Natural killer cell treated with Interleukin-12 subunit alpha and Interleukin-12 subunit beta and Interleukin-15 and Interleukin-18, amount 100 ng/mL, for 72 hours (primary cell): ENCODE measurements at regions not wholly inside any gene's neighbourhood (a gene's known extent, or its start where the extent isn't known, plus 50 kb on each side); places are given as distances from the start of the nearest gene placed in this dataset.

Source experiments
- ATAC-seq, 2 donors: fragments of 150-1000 bp; cut with Tn5 transposase in 1 of 2; sonication (Bioruptor Pico), chemical (Tn5 transposase) in 1 of 2; 2 replicates each; pipeline ENCODE4 v1.10.0; 2021
- DNase-seq: peaks from one replicate; pipeline ENCODE4 v3.0.0; 2022; ENCODE audit warnings: low spot score
- H3K27ac Mint-ChIP-seq, 2 donors: 1 replicate in 1 of 2; 2 replicates in 1 of 2; pipeline ENCODE4 v1.8.0; 2022; ENCODE audit warnings: mixed read lengths in 2 of 2, mild to moderate bottlenecking in 1 of 2, moderate library complexity in 1 of 2
- H3K27me3 Mint-ChIP-seq, 2 donors: 1 replicate in 1 of 2; 2 replicates in 1 of 2; pipeline ENCODE4 v1.8.0; 2022; ENCODE audit warnings: mixed read lengths in 2 of 2
- H3K36me3 Mint-ChIP-seq: one replicate; pipeline ENCODE4 v1.8.0; 2022; ENCODE audit warnings: mixed read lengths
- H3K4me1 Mint-ChIP-seq, 2 donors: 1 replicate in 1 of 2; 2 replicates in 1 of 2; pipeline ENCODE4 v1.8.0; 2022; ENCODE audit warnings: low read depth in 2 of 2, mixed read lengths in 2 of 2, mild to moderate bottlenecking in 1 of 2
- H3K4me3 Mint-ChIP-seq: one replicate; pipeline ENCODE4 v1.8.0; 2022; ENCODE audit warnings: mixed read lengths
- H3K9me3 Mint-ChIP-seq: 2 replicates; pipeline ENCODE4 v1.8.0; 2022; ENCODE audit warnings: mixed read lengths

GRCh38 chr20:11320033-11320432, 597.7 kb upstream of the BTBD3 start:
- ATAC-seq (no peak), DNase-seq (no peak)
- no peak overlapping the region for H3K4me3 Mint-ChIP-seq
- no peak overlapping the region for H3K27ac Mint-ChIP-seq
- H3K27me3 Mint-ChIP-seq: no peaks in the 10 kb centered on the region
- H3K9me3 Mint-ChIP-seq: peaks cover 13% of the 10 kb centered on the region
- H3K36me3 Mint-ChIP-seq: peaks cover 7% of the 10 kb centered on the region
- no peaks in the 10 kb centered on the region for H3K4me1 Mint-ChIP-seq

DNA sequence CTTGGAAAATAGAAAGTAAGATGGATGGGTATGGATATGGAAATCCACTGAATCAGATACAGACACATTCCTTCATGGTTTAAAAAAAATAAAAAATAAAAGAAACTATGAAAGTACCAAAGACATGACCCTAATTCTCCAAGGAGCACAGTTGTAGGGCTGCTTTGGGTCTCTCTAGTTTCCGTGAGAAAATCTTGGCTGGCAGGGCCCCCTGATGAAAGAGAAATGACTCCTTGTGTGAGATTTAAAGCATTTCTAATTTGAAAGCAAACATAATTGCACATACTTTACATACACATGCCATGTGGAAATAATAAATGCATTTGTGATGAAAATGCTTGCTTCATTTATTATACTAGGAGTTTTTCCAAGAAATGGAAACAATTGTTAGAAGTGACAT, 593.9 kb upstream of the BTBD3 start:
- Mint-ChIP-seq H3K4me3 (no peak overlapping the region), H3K27ac (no peak overlapping the region), H3K4me1 (no peaks in the 10 kb centered on the region), H3K27me3 (no peaks in the 10 kb centered on the region), H3K36me3 (peaks cover 7% of the 10 kb centered on the region), H3K9me3 (peaks cover 15% of the 10 kb centered on the region)
- DNase-seq (no peak), ATAC-seq (no peak)

DNA sequence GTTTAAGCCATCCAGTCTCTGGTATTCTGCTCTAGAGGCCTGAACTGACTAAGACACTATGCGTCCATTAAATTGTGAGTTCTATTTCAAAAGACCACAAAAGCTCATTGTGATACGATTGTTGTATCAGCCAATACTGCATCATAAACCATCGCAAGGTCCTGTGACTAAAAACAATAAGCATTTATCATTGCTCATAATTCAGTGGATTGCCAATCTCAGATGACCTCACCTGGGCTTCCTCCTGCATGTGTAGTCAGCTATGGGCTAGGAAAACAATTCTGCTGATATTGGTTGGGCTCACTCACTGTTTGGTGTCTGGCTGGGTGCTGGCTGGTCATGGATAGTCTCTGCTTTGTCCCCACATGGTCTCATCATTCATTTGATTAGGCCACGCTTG, 592.7 kb upstream of the BTBD3 start:
- no peak overlapping the region for H3K27ac Mint-ChIP-seq
- no peaks in the 10 kb centered on the region for H3K4me1 Mint-ChIP-seq
- ATAC-seq (no peak), DNase-seq (no peak)
- H3K27me3 Mint-ChIP-seq: no peaks in the 10 kb centered on the region
- H3K36me3 Mint-ChIP-seq: peaks cover 7% of the 10 kb centered on the region
- H3K9me3 Mint-ChIP-seq: peaks cover 16% of the 10 kb centered on the region
- no peak overlapping the region for H3K4me3 Mint-ChIP-seq

- H3K9me3 Mint-ChIP-seq: peaks cover 11% of the 10 kb centered on the region
These were observed 588.9 kb upstream of the BTBD3 start for GRCh38 chr20:11328839-11329238.

DNA sequence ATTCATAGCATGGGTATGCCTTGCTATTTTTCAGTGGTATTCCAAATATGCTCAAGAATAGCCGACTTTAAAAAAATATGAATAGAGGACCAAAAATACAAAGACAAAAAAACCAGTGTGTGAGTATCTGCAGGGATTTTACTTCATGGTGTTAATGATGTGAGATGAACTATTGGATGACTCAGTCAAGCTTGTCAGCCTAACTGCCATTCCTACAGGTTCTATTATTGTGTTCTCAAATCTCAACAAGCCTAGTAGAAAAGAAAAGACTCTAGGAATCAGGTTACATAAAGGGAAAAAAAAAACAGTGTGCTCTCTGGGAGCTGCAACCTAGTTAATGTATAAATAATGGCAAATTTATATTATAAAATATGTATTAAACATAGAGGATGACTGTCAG, 588.4 kb upstream of the BTBD3 start:
- Mint-ChIP-seq H3K27me3 (no peaks in the 10 kb centered on the region), H3K4me1 (no peaks in the 10 kb centered on the region)

More at GRCh38 chr20:11328839-11329238, 588.9 kb upstream of the BTBD3 start:
- H3K36me3 Mint-ChIP-seq: no peaks in the 10 kb centered on the region
- DNase-seq (no peak), ATAC-seq (no peak)
- H3K27ac Mint-ChIP-seq: no peak overlapping the region
- H3K27me3 Mint-ChIP-seq: no peaks in the 10 kb centered on the region
- no peak overlapping the region for H3K4me3 Mint-ChIP-seq
- H3K4me1 Mint-ChIP-seq: no peaks in the 10 kb centered on the region

DNA sequence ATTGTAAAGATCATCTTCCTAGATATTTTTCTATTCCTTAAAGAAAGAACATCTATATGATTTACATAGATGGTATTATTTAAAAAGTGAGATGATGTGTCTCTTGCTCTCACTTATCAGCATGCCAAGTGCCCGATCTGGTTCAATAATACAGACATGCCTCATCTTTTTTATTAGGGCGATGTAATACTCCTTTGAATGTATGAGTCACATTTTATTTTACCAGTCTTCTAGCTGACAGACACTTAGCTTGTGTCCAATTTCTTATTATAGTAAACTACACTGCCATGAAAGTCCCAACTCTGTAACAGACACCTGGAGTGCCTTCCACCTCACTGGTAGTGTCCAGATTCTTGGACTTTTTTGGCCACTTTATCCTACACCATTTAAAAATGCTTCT, 586.6 kb upstream of the BTBD3 start:
- Mint-ChIP-seq H3K9me3 (peaks cover 7% of the 10 kb centered on the region), H3K4me1 (no peaks in the 10 kb centered on the region), H3K27me3 (no peaks in the 10 kb centered on the region), H3K4me3 (no peak overlapping the region), H3K27ac (no peak overlapping the region), H3K36me3 (no peaks in the 10 kb centered on the region)
- DNase-seq: no peak
- no peak for ATAC-seq

More for the DNA sequence above, 588.4 kb upstream of the BTBD3 start:
- H3K4me3 Mint-ChIP-seq: no peak overlapping the region
- H3K27ac Mint-ChIP-seq: no peak overlapping the region
- ATAC-seq (no peak), DNase-seq (no peak)
- peaks cover 11% of the 10 kb centered on the region for H3K9me3 Mint-ChIP-seq
- H3K36me3 Mint-ChIP-seq: no peaks in the 10 kb centered on the region

DNA sequence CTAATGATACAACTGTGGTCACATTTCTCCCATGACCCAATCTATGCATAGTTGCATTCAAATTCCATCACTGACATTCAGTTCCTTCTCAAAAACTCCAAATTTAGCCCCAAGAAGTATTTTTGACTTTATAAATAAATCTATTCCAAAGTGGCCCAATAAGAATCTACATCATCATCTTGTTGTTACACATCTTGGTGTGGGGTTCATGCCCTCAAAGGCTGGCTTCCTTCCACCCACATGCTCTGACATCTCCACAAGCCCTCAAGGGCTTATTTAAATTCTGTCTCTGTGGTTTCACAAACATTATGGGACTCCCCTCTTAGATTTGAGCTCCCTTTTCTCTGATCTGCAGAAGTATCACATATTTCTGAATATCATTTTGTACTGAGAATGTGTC, 585.3 kb upstream of the BTBD3 start:
- H3K27me3 Mint-ChIP-seq: no peaks in the 10 kb centered on the region
- H3K4me1 Mint-ChIP-seq: no peaks in the 10 kb centered on the region
- no peak overlapping the region for H3K27ac Mint-ChIP-seq
- ATAC-seq (no peak), DNase-seq (no peak)
- H3K36me3 Mint-ChIP-seq: no peaks in the 10 kb centered on the region
- H3K4me3 Mint-ChIP-seq: no peak overlapping the region
- H3K9me3 Mint-ChIP-seq: peaks cover 7% of the 10 kb centered on the region

DNA sequence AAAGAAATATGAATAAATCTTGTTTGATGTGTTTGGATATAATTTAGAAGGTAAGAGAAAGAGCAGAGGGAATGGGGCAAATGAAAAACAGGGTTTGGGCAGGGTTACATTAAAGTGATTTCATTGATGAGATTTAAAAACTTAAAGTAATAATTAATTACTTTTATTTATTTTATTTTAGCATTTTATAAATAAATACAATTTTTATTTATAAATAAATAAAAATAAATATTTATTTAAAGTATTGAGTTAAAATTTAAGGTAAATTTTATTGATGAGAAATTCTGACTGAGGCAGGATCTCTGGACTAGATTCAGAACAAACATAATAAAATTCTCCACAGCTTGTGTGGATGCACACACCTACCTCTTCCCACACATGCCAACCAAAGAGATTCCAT, 584.1 kb upstream of the BTBD3 start:
- Mint-ChIP-seq H3K27ac (no peak overlapping the region), H3K4me1 (no peaks in the 10 kb centered on the region), H3K27me3 (no peaks in the 10 kb centered on the region), H3K36me3 (no peaks in the 10 kb centered on the region), H3K9me3 (peaks cover 3% of the 10 kb centered on the region), H3K4me3 (no peak overlapping the region)
- ATAC-seq: no peak
- no peak for DNase-seq

GRCh38 chr20:11337361-11338130, 580.1 kb upstream of the BTBD3 start:
- DNase-seq (no peak), ATAC-seq (no peak)
- Mint-ChIP-seq H3K9me3 (peaks cover 7% of the 10 kb centered on the region), H3K36me3 (no peaks in the 10 kb centered on the region), H3K27ac (no peak overlapping the region), H3K27me3 (no peaks in the 10 kb centered on the region), H3K4me3 (no peak overlapping the region), H3K4me1 (no peaks in the 10 kb centered on the region)

- no peak for DNase-seq
- Mint-ChIP-seq H3K9me3 (peaks cover 10% of the 10 kb centered on the region), H3K4me1 (no peaks in the 10 kb centered on the region), H3K27me3 (no peaks in the 10 kb centered on the region), H3K27ac (no peak overlapping the region), H3K4me3 (no peak overlapping the region), H3K36me3 (no peaks in the 10 kb centered on the region)
- ATAC-seq: no peak
These were observed 579.0 kb upstream of the BTBD3 start for GRCh38 chr20:11338496-11339306.

DNA sequence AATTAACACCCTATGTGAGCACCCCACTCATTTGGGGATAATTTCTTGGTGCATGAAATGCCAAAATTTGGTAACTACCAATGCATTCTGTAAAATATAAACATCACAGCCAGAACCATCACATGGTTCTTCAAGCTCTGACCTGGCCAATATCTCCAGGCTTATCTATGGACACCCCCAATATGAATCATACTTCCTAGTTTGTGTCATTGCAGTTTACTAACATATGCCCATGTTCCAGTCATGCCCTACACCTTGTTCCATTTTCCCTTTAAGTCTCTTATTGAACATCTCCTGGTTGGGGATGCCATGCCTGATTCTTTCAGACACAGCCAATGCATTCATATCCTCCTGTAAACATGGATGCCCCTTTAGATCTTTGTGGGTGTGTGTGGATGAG, 572.8 kb upstream of the BTBD3 start:
- Mint-ChIP-seq H3K4me1 (no peaks in the 10 kb centered on the region), H3K27me3 (no peaks in the 10 kb centered on the region), H3K27ac (no peak overlapping the region), H3K9me3 (peaks cover 15% of the 10 kb centered on the region), H3K36me3 (no peaks in the 10 kb centered on the region), H3K4me3 (no peak overlapping the region)
- no peak for ATAC-seq
- no peak for DNase-seq

- H3K27ac Mint-ChIP-seq: no peak overlapping the region
- ATAC-seq (no peak), DNase-seq (no peak)
- peaks cover 15% of the 10 kb centered on the region for H3K9me3 Mint-ChIP-seq
- no peak overlapping the region for H3K4me3 Mint-ChIP-seq
- H3K27me3 Mint-ChIP-seq: no peaks in the 10 kb centered on the region
- H3K36me3 Mint-ChIP-seq: no peaks in the 10 kb centered on the region
- no peaks in the 10 kb centered on the region for H3K4me1 Mint-ChIP-seq
These were observed 570.0 kb upstream of the BTBD3 start for GRCh38 chr20:11347738-11348137.

GRCh38 chr20:11350126-11351005, 567.3 kb upstream of the BTBD3 start:
- Mint-ChIP-seq H3K27ac (no peak overlapping the region), H3K27me3 (no peaks in the 10 kb centered on the region), H3K4me3 (no peak overlapping the region), H3K36me3 (no peaks in the 10 kb centered on the region), H3K9me3 (peaks cover 13% of the 10 kb centered on the region), H3K4me1 (no peaks in the 10 kb centered on the region)
- no peak for ATAC-seq
- DNase-seq: no peak

DNA sequence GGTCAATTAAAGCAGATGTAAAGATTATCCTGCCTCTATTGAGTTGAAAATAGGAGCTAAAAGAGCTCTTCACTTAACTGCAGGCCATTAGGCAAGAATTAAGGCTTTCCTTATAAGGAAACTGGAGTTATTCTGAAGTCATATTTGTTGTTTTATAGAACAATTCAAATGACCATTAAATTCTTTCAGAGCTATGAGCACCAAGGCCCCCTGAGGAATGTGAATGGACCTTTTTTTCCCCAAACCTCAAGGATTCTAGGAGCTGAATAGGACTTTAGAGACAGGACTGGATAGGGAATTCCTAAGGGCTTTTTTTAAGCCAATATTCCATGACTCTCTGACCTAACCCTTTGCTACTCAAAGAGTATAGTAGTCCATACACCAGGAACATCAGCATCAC, 565.7 kb upstream of the BTBD3 start:
- no peak overlapping the region for H3K27ac Mint-ChIP-seq
- no peak overlapping the region for H3K4me3 Mint-ChIP-seq
- DNase-seq (no peak), ATAC-seq (no peak)
- H3K9me3 Mint-ChIP-seq: peaks cover 10% of the 10 kb centered on the region
- no peaks in the 10 kb centered on the region for H3K4me1 Mint-ChIP-seq
- H3K36me3 Mint-ChIP-seq: no peaks in the 10 kb centered on the region
- no peaks in the 10 kb centered on the region for H3K27me3 Mint-ChIP-seq
